ENCODE measurements at regions not wholly inside any gene's neighbourhood (a gene's known extent, or its start where the extent isn't known, plus 50 kb on each side); places are given as distances from the start of the nearest gene placed in this dataset.

GRCh38 chr12:76952995-76953394 lies 74.2 kb upstream of the CSRP2 start:
- peak; percentile 58 for TF ChIP-seq CTCF (IDR thresholded peaks at IDR 0.05; ENCODE audit: poor library complexity, severe bottlenecking)
- Histone ChIP-seq H3K4me3 (ENCODE audit: severe bottlenecking) (no peak overlapping the region), H3K4me1 (ENCODE audit: insufficient read depth, poor library complexity, severe bottlenecking) (no peaks in the 10 kb centered on the region), H3K27me3 (ENCODE audit: insufficient read depth, poor library complexity, severe bottlenecking) (no peaks in the 10 kb centered on the region), H3K27ac (ENCODE audit: poor library complexity, severe bottlenecking) (no peak overlapping the region), H3K9me3 (ENCODE audit: severe bottlenecking) (no peaks in the 10 kb centered on the region), H3K36me3 (ENCODE audit: low read depth) (no peaks in the 10 kb centered on the region)
- ATAC-seq (ENCODE audit: low read depth) (peak; percentile 84), DNase-seq (ENCODE audit: low spot score) (no peak)

- no peak for TF ChIP-seq CTCF (IDR thresholded peaks at IDR 0.05; ENCODE audit: poor library complexity, severe bottlenecking)
- no peak for ATAC-seq (ENCODE audit: low read depth)
- Histone ChIP-seq H3K27me3 (ENCODE audit: insufficient read depth, poor library complexity, severe bottlenecking) (no peaks in the 10 kb centered on the region), H3K4me3 (ENCODE audit: severe bottlenecking) (no peak overlapping the region), H3K4me1 (ENCODE audit: insufficient read depth, poor library complexity, severe bottlenecking) (peaks cover 13% of the 10 kb centered on the region), H3K9me3 (ENCODE audit: severe bottlenecking) (no peaks in the 10 kb centered on the region), H3K36me3 (ENCODE audit: low read depth) (no peaks in the 10 kb centered on the region), H3K27ac (ENCODE audit: poor library complexity, severe bottlenecking) (no peak overlapping the region)
- no peak for DNase-seq (ENCODE audit: low spot score)
These were observed 70.1 kb upstream of the CSRP2 start for GRCh38 chr12:76948879-76949278.

GRCh38 chr12:76947304-76947703 lies 68.5 kb upstream of the CSRP2 start:
- H3K4me3 ChIP-seq (ENCODE audit: severe bottlenecking), result no peak overlapping the region
- DNase-seq (ENCODE audit: low spot score) (no peak), ATAC-seq (ENCODE audit: low read depth) (no peak)
- no peaks in the 10 kb centered on the region for H3K9me3 ChIP-seq (ENCODE audit: severe bottlenecking)
- no peaks in the 10 kb centered on the region for H3K27me3 ChIP-seq (ENCODE audit: insufficient read depth, poor library complexity, severe bottlenecking)
- no peak overlapping the region for H3K27ac ChIP-seq (ENCODE audit: poor library complexity, severe bottlenecking)
- no peaks in the 10 kb centered on the region for H3K36me3 ChIP-seq (ENCODE audit: low read depth)
- no peak for TF ChIP-seq CTCF (IDR thresholded peaks at IDR 0.05; ENCODE audit: poor library complexity, severe bottlenecking)
- H3K4me1 ChIP-seq (ENCODE audit: insufficient read depth, poor library complexity, severe bottlenecking), result peaks cover 15% of the 10 kb centered on the region

- Histone ChIP-seq H3K36me3 (ENCODE audit: low read depth) (no peaks in the 10 kb centered on the region), H3K27ac (ENCODE audit: poor library complexity, severe bottlenecking) (peak overlapping the region; percentile 27), H3K9me3 (ENCODE audit: severe bottlenecking) (no peaks in the 10 kb centered on the region), H3K27me3 (ENCODE audit: insufficient read depth, poor library complexity, severe bottlenecking) (no peaks in the 10 kb centered on the region), H3K4me3 (ENCODE audit: severe bottlenecking) (no peak overlapping the region), H3K4me1 (ENCODE audit: insufficient read depth, poor library complexity, severe bottlenecking) (peaks cover 17% of the 10 kb centered on the region)
- no peak for DNase-seq (ENCODE audit: low spot score)
- TF ChIP-seq CTCF (IDR thresholded peaks at IDR 0.05; ENCODE audit: poor library complexity, severe bottlenecking), result no peak
- ATAC-seq (ENCODE audit: low read depth), result no peak
These were observed 67.6 kb upstream of the CSRP2 start for GRCh38 chr12:76946446-76946845.

- H3K9me3 ChIP-seq (ENCODE audit: severe bottlenecking), result no peaks in the 10 kb centered on the region
- TF ChIP-seq CTCF (IDR thresholded peaks at IDR 0.05; ENCODE audit: poor library complexity, severe bottlenecking), result no peak
- DNase-seq (ENCODE audit: low spot score) (no peak), ATAC-seq (ENCODE audit: low read depth) (peak; percentile 87)
- no peaks in the 10 kb centered on the region for H3K36me3 ChIP-seq (ENCODE audit: low read depth)
- no peak overlapping the region for H3K4me3 ChIP-seq (ENCODE audit: severe bottlenecking)
- H3K27me3 ChIP-seq (ENCODE audit: insufficient read depth, poor library complexity, severe bottlenecking), result no peaks in the 10 kb centered on the region
- peaks cover 17% of the 10 kb centered on the region for H3K4me1 ChIP-seq (ENCODE audit: insufficient read depth, poor library complexity, severe bottlenecking)
- peak overlapping the region; percentile 27 for H3K27ac ChIP-seq (ENCODE audit: poor library complexity, severe bottlenecking)
These were observed 67.0 kb upstream of the CSRP2 start for GRCh38 chr12:76945867-76946266.

Measured in RWPE2 (cell line).